Lower leg skin (tissue), 3 donors: ENCODE measurements at regions not wholly inside any gene's neighbourhood (a gene's known extent, or its start where the extent isn't known, plus 50 kb on each side); places are given as distances from the start of the nearest gene placed in this dataset.

Source experiments
- POLR2A ChIP-seq, 2 donors: fragments of 450-650 bp; IDR thresholded peaks; one replicate each; pipeline ENCODE4 v1.6.1; 2016 to 2017; ENCODE audit warnings: antibody characterized with exemption in 2 of 2, mild to moderate bottlenecking in 1 of 2, moderate library complexity in 1 of 2
- TF ChIP-seq, protein P1 (sequence below), 3 donors: fragments of 450-650 bp; IDR thresholded peaks; one replicate each; pipeline ENCODE4 v1.5.1; 2016; ENCODE audit warnings: antibody characterized with exemption in 3 of 3, mild to moderate bottlenecking in 3 of 3, moderate library complexity in 2 of 3

DNA sequence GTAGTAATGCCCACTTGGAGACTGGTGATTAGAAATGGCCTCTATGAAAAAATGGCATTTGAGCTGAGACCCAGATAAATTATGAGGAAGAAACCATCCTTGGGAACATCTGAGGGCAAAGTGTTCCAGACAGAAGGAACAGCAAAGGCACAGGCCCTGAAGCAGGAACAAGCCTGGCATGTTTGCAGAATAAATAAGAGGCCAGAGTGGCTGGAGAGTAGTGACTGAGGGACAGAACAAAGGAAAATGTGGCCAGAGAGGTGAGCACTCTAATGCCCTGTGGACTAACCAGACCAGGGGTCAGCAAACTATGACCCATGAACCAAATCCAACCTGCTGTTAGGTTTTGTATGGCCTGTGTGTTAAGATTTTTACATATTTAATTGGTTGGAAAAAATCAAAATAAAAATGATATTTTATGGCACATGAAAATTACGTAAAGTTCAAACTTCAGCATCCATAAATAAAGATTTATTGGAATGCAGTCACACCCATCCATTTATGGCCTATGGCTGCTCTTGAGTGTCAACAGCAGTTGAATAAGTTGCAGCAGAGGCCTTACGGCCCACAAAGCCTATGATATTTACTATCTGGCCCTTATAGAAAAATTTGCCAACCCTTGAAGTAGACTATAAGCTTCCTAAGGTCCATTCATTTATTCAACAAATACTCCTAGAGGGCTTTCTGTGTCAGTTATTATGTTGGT, 210.0 kb upstream of the TOX3 start:
- TF ChIP-seq POLR2A (IDR thresholded peaks at IDR 0.05), result no peak
- TF ChIP-seq, protein P1, sequence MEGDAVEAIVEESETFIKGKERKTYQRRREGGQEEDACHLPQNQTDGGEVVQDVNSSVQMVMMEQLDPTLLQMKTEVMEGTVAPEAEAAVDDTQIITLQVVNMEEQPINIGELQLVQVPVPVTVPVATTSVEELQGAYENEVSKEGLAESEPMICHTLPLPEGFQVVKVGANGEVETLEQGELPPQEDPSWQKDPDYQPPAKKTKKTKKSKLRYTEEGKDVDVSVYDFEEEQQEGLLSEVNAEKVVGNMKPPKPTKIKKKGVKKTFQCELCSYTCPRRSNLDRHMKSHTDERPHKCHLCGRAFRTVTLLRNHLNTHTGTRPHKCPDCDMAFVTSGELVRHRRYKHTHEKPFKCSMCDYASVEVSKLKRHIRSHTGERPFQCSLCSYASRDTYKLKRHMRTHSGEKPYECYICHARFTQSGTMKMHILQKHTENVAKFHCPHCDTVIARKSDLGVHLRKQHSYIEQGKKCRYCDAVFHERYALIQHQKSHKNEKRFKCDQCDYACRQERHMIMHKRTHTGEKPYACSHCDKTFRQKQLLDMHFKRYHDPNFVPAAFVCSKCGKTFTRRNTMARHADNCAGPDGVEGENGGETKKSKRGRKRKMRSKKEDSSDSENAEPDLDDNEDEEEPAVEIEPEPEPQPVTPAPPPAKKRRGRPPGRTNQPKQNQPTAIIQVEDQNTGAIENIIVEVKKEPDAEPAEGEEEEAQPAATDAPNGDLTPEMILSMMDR (IDR thresholded peaks at IDR 0.05), result no peak
